Glutamatergic neuron (in vitro differentiated cells): ENCODE measurements at regions not wholly inside any gene's neighbourhood (a gene's known extent, or its start where the extent isn't known, plus 50 kb on each side); places are given as distances from the start of the nearest gene placed in this dataset.
A peak's percentile ranks its signal among the peaks of the same experiment; 100 is the strongest.

Experiments
- DNase-seq: peaks from one replicate; pipeline ENCODE4 v3.0.0; 2022
- H3K27ac Mint-ChIP-seq: one replicate; pipeline ENCODE4 v1.8.0; 2020; ENCODE audit warnings: mild to moderate bottlenecking, mixed read lengths, inconsistent platforms; ENCODE audit not compliant: unreplicated experiment
- H3K27me3 Mint-ChIP-seq: one replicate; pipeline ENCODE4 v1.8.0; 2020; ENCODE audit warnings: mild to moderate bottlenecking, moderate library complexity, mixed read lengths, inconsistent platforms; ENCODE audit not compliant: unreplicated experiment
- H3K36me3 Mint-ChIP-seq: one replicate; pipeline ENCODE4 v1.8.0; 2020; ENCODE audit warnings: mild to moderate bottlenecking, mixed read lengths, inconsistent platforms; ENCODE audit not compliant: unreplicated experiment
- H3K4me1 Mint-ChIP-seq: one replicate; pipeline ENCODE4 v1.8.0; 2020; ENCODE audit warnings: mild to moderate bottlenecking, low read depth, mixed read lengths, inconsistent platforms; ENCODE audit not compliant: unreplicated experiment
- H3K4me3 Mint-ChIP-seq: one replicate; pipeline ENCODE4 v1.8.0; 2020; ENCODE audit warnings: mild to moderate bottlenecking, mixed read lengths, inconsistent platforms; ENCODE audit not compliant: unreplicated experiment
- H3K9me3 Mint-ChIP-seq: one replicate; pipeline ENCODE4 v1.8.0; 2020; ENCODE audit warnings: mild to moderate bottlenecking, moderate library complexity, mixed read lengths, inconsistent platforms; ENCODE audit not compliant: unreplicated experiment
- CTCF ChIP-seq: fragments of 200-600 bp; sonication (generic); IDR thresholded peaks from one replicate; pipeline ENCODE4 v1.5.0; 2021; ENCODE audit not compliant: partially characterized antibody, unreplicated experiment

DNA sequence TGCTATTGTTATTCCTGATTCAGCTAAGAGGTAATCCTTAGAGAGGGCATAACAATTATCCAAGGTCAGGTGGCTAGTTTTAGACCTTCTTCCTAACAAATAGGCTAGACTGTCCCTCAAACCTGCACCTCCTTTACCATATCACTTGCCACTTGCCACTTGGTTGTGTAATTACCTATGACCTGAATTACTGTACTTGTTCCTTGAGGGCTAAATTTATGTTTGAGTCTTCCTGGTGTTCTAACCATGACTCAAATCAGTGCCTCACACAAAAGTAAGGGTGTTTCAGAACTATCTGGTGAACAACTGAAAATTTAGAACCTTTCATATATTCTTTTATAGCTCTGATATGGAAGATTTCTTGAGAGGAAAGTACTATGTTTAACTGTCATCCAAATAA lies 365.8 kb upstream of the SEMA6D start:
- Mint-ChIP-seq H3K4me1 (peaks cover 17% of the 10 kb centered on the region), H3K27me3 (no peaks in the 10 kb centered on the region), H3K4me3 (no peak overlapping the region), H3K9me3 (no peaks in the 10 kb centered on the region), H3K36me3 (no peaks in the 10 kb centered on the region), H3K27ac (no peak overlapping the region)
- TF ChIP-seq CTCF, result no peak
- no peak for DNase-seq

DNA sequence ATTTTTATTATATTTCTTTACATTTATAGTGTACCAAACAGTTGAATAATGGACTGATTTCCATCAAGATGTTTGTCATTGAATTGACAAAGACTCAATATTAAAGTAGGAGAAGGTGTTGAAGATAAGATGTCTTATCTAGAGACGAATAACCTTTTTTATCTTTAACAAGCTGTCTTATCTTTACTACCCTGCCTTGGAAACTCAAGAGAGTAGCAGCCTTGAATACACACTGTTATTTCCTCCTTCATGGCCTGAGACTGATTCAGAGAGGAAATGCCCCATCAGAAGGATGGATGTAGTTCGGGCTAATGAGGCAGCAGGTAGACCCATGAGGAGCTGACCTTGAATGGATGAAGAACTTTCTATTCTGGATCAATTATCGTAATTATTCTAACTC lies 365.1 kb upstream of the SEMA6D start:
- Mint-ChIP-seq H3K27ac (no peak overlapping the region), H3K4me1 (peaks cover 18% of the 10 kb centered on the region), H3K4me3 (no peak overlapping the region), H3K9me3 (no peaks in the 10 kb centered on the region), H3K27me3 (no peaks in the 10 kb centered on the region), H3K36me3 (no peaks in the 10 kb centered on the region)
- TF ChIP-seq CTCF, result no peak
- no peak for DNase-seq

- peaks cover 4% of the 10 kb centered on the region for H3K27me3 Mint-ChIP-seq
- H3K4me3 Mint-ChIP-seq, result peak overlapping the region; percentile 13
- peak overlapping the region; percentile 28 for H3K27ac Mint-ChIP-seq
- no peak for DNase-seq
- H3K36me3 Mint-ChIP-seq, result no peaks in the 10 kb centered on the region
- no peak for TF ChIP-seq CTCF
- H3K4me1 Mint-ChIP-seq, result peaks cover 27% of the 10 kb centered on the region
- no peaks in the 10 kb centered on the region for H3K9me3 Mint-ChIP-seq
These were observed 361.5 kb upstream of the SEMA6D start for GRCh38 chr15:47355759-47356158.

GRCh38 chr15:47356297-47356696 lies 361.0 kb upstream of the SEMA6D start:
- no peak for TF ChIP-seq CTCF
- H3K9me3 Mint-ChIP-seq, result no peaks in the 10 kb centered on the region

GRCh38 chr15:47358876-47359275 lies 358.4 kb upstream of the SEMA6D start:
- peaks cover 43% of the 10 kb centered on the region for H3K4me1 Mint-ChIP-seq
- DNase-seq, result no peak
- no peaks in the 10 kb centered on the region for H3K36me3 Mint-ChIP-seq
- H3K9me3 Mint-ChIP-seq, result no peaks in the 10 kb centered on the region
- no peak overlapping the region for H3K4me3 Mint-ChIP-seq
- H3K27ac Mint-ChIP-seq, result no peak overlapping the region
- TF ChIP-seq CTCF, result no peak
- peaks cover 6% of the 10 kb centered on the region for H3K27me3 Mint-ChIP-seq

More at GRCh38 chr15:47356297-47356696, 361.0 kb upstream of the SEMA6D start:
- Mint-ChIP-seq H3K4me1 (peaks cover 30% of the 10 kb centered on the region), H3K27me3 (peaks cover 4% of the 10 kb centered on the region), H3K4me3 (no peak overlapping the region), H3K27ac (peak overlapping the region; percentile 41), H3K36me3 (no peaks in the 10 kb centered on the region)
- DNase-seq, result no peak
